ENCODE measurements at regions not wholly inside any gene's neighbourhood (a gene's known extent, or its start where the extent isn't known, plus 50 kb on each side); places are given as distances from the start of the nearest gene placed in this dataset.
"Not testable (repeated sequence)": the region's sequence is repeated elsewhere in the genome, so short reads cannot be mapped to it uniquely, and the experiment has no call there.

DNA sequence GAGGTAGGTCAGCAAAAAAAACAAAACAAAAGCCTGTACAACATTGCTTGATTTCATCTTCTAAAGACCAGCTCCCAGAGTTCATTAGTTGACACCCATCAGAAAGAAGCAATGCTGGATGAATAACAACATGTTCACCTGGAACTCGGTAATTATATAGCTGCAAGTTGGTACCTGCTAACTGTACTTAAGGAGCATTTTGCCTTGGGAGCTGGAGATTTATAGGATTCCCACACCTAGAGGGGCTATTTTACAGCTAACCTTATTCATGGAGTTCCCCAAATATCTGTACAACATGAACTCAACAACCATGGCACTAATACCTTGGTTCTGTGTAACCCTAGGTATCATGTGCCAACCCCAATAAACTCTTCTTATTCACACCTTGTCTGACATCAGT lies 281.1 kb upstream of the NCKAP5 start:
- no peaks in the 10 kb centered on the region for H3K4me1 Mint-ChIP-seq (ENCODE audit: low read depth)
- H3K36me3 Mint-ChIP-seq (ENCODE audit: insufficient read depth) = no peaks in the 10 kb centered on the region
- DNase-seq (no peak), ATAC-seq (no peak)
- H3K9me3 Mint-ChIP-seq = no peaks in the 10 kb centered on the region
- H3K27me3 Mint-ChIP-seq (ENCODE audit: low read depth) = peaks cover 19% of the 10 kb centered on the region
- H3K4me3 Mint-ChIP-seq = no peak overlapping the region

GRCh38 chr2:133854603-133855200 lies 286.4 kb upstream of the NCKAP5 start:
- DNase-seq (no peak), ATAC-seq (no peak)
- H3K4me3 Mint-ChIP-seq = no peak overlapping the region
- no peaks in the 10 kb centered on the region for H3K9me3 Mint-ChIP-seq
- no peaks in the 10 kb centered on the region for H3K4me1 Mint-ChIP-seq (ENCODE audit: low read depth)
- no peaks in the 10 kb centered on the region for H3K36me3 Mint-ChIP-seq (ENCODE audit: insufficient read depth)
- H3K27me3 Mint-ChIP-seq (ENCODE audit: low read depth) = peaks cover 3% of the 10 kb centered on the region

DNA sequence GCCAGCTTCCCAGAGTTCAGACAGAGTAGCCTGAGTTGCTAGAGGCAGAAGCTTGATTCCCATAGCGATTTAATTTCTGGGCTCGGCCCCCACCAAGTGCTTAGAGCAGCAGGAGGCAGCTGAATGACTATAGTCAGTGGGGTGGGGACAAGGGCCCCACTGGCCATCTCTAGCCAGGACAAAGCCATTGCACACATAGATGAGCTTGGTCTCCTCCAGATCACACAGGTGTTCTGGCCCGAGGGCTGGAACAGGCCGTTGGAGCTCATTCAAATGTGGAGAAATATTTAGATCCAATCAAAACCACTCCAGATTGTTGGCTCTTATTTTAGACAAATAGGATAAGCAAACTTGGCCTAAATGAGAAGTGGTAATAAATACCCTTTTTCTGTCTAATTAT lies 287.3 kb upstream of the NCKAP5 start:
- no peaks in the 10 kb centered on the region for H3K4me1 Mint-ChIP-seq (ENCODE audit: low read depth)
- peaks cover 3% of the 10 kb centered on the region for H3K27me3 Mint-ChIP-seq (ENCODE audit: low read depth)
- H3K9me3 Mint-ChIP-seq = no peaks in the 10 kb centered on the region
- ATAC-seq = no peak
- H3K4me3 Mint-ChIP-seq = no peak overlapping the region
- H3K36me3 Mint-ChIP-seq (ENCODE audit: insufficient read depth) = no peaks in the 10 kb centered on the region
- no peak for DNase-seq

DNA sequence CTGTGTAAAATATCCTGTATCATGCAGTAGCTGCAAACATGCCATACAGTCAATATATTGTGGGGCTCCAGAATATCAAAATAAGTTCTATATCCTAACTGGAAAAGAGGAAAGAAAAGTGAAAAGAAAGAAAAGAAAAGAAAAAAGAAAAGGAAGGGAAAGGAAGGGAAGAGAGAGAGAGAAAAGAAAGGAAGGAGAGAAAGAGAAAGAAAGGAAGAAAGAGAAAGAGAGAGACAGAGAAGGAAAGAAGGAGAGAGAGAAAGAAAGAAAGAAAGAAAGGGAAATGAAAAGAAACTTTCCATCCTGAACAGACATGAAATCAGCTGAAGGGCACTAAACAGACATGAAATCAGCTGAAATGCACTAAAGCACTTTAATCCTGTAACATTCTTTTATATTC lies 288.4 kb upstream of the NCKAP5 start:
- DNase-seq (no peak), ATAC-seq (no peak)
- H3K27me3 Mint-ChIP-seq (ENCODE audit: low read depth) = peaks cover 3% of the 10 kb centered on the region
- no peaks in the 10 kb centered on the region for H3K4me1 Mint-ChIP-seq (ENCODE audit: low read depth)
- no peaks in the 10 kb centered on the region for H3K9me3 Mint-ChIP-seq
- H3K36me3 Mint-ChIP-seq (ENCODE audit: insufficient read depth) = no peaks in the 10 kb centered on the region
- H3K4me3 Mint-ChIP-seq = no peak overlapping the region

DNA sequence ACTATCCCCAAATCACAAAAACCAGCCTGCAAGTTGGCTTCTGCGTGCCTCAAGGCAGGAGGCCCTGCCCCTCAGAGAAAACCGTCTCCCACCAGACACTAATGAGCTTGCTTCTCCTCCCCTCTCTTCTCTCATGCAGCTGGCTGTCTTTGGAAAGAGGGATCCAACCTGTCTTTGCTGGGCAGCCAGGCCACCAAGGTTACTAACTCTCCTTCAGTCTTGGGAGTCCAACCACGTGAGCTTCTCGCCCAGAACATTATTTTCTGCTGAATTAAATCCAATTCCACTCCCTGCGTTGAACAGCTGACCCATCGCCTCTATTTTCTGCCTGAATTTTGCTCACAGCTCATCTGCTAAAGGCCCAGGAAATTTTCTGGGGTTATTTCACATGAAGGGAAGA lies 291.3 kb upstream of the NCKAP5 start:
- Mint-ChIP-seq H3K4me1 (ENCODE audit: low read depth) (no peaks in the 10 kb centered on the region), H3K27me3 (ENCODE audit: low read depth) (peaks cover 9% of the 10 kb centered on the region), H3K36me3 (ENCODE audit: insufficient read depth) (no peaks in the 10 kb centered on the region), H3K4me3 (no peak overlapping the region), H3K9me3 (no peaks in the 10 kb centered on the region)
- DNase-seq (no peak), ATAC-seq (no peak)

DNA sequence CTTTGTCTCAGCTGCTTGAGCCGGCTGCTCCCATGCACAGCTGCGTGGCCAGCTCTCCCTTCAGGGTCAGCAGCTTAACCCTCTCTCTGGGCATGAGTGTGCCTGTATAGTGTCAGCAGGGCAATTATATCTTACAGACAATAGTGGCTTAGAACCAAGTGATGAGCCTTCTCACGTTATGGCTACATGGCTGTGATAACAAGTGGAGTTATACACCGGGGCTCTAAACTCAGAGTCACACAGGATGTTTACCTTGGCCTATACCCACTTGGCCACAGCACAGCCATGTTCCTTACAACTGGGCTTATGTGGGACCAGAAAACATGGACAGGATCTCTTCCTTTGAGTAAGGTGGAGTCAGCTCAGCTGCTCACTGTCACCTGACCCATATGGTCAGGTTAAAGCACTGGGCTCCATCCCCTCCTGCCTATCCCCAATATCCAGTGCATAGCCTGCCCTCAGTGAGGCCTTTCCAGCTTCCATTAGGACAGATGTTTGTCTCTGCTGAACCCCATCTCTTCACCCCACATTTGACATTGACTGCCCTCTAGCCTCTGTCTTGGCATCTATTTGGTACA lies 294.2 kb upstream of the NCKAP5 start:
- Mint-ChIP-seq H3K27me3 (ENCODE audit: low read depth) (peaks cover 21% of the 10 kb centered on the region), H3K9me3 (no peaks in the 10 kb centered on the region), H3K4me1 (ENCODE audit: low read depth) (no peaks in the 10 kb centered on the region), H3K4me3 (no peak overlapping the region), H3K36me3 (ENCODE audit: insufficient read depth) (no peaks in the 10 kb centered on the region)
- ATAC-seq (no peak), DNase-seq (no peak)

GRCh38 chr2:133863106-133863800 lies 295.0 kb upstream of the NCKAP5 start:
- Mint-ChIP-seq H3K27me3 (ENCODE audit: low read depth) (peaks cover 26% of the 10 kb centered on the region), H3K4me3 (no peak overlapping the region), H3K4me1 (ENCODE audit: low read depth) (no peaks in the 10 kb centered on the region), H3K36me3 (ENCODE audit: insufficient read depth) (no peaks in the 10 kb centered on the region), H3K9me3 (no peaks in the 10 kb centered on the region)
- ATAC-seq = no peak
- DNase-seq = no peak

GRCh38 chr2:133865141-133865540 lies 296.9 kb upstream of the NCKAP5 start:
- no peaks in the 10 kb centered on the region for H3K9me3 Mint-ChIP-seq
- no peak for DNase-seq
- H3K4me3 Mint-ChIP-seq = no peak overlapping the region
- no peak for ATAC-seq
- peaks cover 27% of the 10 kb centered on the region for H3K27me3 Mint-ChIP-seq (ENCODE audit: low read depth)
- H3K4me1 Mint-ChIP-seq (ENCODE audit: low read depth) = no peaks in the 10 kb centered on the region
- no peaks in the 10 kb centered on the region for H3K36me3 Mint-ChIP-seq (ENCODE audit: insufficient read depth)

DNA sequence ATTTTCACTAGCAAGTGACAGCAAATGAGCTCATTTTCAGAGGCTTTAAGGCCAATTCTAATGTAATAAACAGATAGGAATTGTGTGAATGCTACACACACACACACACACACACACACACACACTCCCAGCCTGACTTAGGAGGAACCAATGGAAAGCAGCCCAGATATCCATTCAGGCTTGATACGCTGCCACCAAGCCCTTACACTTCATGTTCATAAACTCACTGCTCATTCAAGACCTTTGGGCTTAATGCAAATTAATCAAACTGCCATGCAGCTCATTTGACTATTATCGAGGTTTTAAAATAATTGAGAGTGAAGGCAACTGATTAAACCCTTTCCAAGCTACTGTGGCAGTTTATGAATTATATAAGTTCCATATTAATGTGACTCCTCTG lies 298.9 kb upstream of the NCKAP5 start:
- Mint-ChIP-seq H3K9me3 (no peaks in the 10 kb centered on the region), H3K27me3 (ENCODE audit: low read depth) (peaks cover 27% of the 10 kb centered on the region), H3K36me3 (ENCODE audit: insufficient read depth) (no peaks in the 10 kb centered on the region), H3K4me3 (no peak overlapping the region), H3K4me1 (ENCODE audit: low read depth) (no peaks in the 10 kb centered on the region)
- DNase-seq = no peak
- ATAC-seq = no peak

DNA sequence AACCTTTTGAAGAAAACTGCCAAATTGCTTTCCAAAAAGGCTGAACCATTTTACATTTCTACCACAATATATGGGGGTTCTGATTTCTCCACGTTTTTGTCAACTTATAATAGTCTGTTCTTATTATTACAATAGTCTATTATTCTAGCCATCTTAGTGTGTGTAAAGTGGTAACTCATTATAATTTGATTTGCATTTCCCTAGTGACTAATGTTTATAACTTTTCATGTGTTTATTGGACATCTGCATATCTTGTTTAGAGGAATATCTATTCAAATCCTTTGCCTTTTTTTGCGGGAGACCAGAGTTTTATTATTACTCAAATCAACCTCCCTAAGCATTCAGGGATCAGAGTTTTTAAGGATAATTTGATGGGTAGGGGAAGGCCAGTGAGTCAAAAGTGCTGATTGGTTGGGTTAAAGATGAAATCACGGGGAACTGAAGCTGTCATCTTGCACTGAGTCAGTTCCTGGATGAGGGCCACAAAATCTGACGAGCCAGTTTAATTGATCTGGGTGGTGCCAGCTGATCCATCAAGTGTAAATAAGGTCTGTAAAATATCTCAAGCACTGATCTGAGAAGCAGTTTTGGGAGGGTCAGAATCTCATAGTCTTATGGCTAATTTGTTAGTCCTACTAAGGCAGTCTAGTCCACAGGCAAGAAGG lies 303.4 kb upstream of the NCKAP5 start:
- no peaks in the 10 kb centered on the region for H3K4me1 Mint-ChIP-seq (ENCODE audit: low read depth)
- H3K27me3 Mint-ChIP-seq (ENCODE audit: low read depth) = peaks cover 21% of the 10 kb centered on the region
- no peak for ATAC-seq

DNA sequence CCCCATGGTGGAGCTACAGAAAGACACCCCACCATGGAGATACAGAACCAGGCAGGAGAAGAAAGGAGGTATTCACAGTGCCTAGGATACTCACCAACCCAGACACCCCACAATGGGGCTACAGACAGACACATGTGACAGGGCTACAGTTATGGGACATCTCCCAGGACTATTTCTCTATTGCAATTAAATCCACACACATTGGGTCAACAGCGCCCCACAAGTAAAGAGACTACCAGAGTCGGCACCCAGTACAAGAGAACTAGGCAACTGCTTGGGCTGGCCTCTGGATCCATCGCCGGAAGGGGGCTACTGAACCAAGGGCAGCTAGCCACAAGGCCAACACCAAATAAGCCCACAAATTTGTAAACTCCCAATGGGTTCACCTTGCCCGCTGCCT lies 310.1 kb upstream of the NCKAP5 start:
- Mint-ChIP-seq H3K4me3 (no peak overlapping the region), H3K27me3 (ENCODE audit: low read depth) (peaks cover 24% of the 10 kb centered on the region)
- ATAC-seq = no peak

More for the DNA sequence above, 303.4 kb upstream of the NCKAP5 start:
- no peaks in the 10 kb centered on the region for H3K36me3 Mint-ChIP-seq (ENCODE audit: insufficient read depth)
- H3K9me3 Mint-ChIP-seq = no peaks in the 10 kb centered on the region
- DNase-seq = no peak
- H3K4me3 Mint-ChIP-seq = no peak overlapping the region

GRCh38 chr2:133879703-133880102 lies 311.4 kb upstream of the NCKAP5 start:
- H3K9me3 Mint-ChIP-seq = no peaks in the 10 kb centered on the region
- DNase-seq (no peak), ATAC-seq (no peak)
- H3K36me3 Mint-ChIP-seq (ENCODE audit: insufficient read depth) = no peaks in the 10 kb centered on the region
- H3K4me3 Mint-ChIP-seq = no peak overlapping the region
- no peaks in the 10 kb centered on the region for H3K4me1 Mint-ChIP-seq (ENCODE audit: low read depth)
- H3K27me3 Mint-ChIP-seq (ENCODE audit: low read depth) = peaks cover 24% of the 10 kb centered on the region

More for the DNA sequence above, 310.1 kb upstream of the NCKAP5 start:
- Mint-ChIP-seq H3K36me3 (ENCODE audit: insufficient read depth) (no peaks in the 10 kb centered on the region), H3K4me1 (ENCODE audit: low read depth) (no peaks in the 10 kb centered on the region), H3K9me3 (no peaks in the 10 kb centered on the region)
- no peak for DNase-seq

DNA sequence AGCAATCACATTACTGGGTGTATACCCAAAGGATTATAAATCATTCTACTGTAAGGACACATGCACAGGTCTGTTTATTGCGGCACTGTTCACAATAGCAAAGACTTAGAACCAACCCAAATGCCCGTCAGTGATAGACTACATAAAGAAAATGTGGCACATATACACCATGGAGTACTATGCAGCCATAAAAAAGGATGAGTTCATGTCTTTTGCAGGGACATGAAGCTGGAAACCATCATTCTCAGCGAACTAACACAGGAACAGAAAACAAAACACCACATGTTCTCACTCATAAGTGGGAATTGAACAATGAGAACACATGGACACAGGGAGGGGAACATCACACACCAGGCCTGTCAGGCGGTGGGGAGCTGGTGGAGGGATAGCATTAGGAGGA lies 313.9 kb upstream of the NCKAP5 start:
- not testable (repeated sequence) for DNase-seq; H3K4me1 Mint-ChIP-seq (ENCODE audit: low read depth); ATAC-seq; H3K9me3 Mint-ChIP-seq; H3K4me3 Mint-ChIP-seq; H3K36me3 Mint-ChIP-seq (ENCODE audit: insufficient read depth)
- H3K27me3 Mint-ChIP-seq (ENCODE audit: low read depth) = peaks cover 22% of the 10 kb centered on the region

DNA sequence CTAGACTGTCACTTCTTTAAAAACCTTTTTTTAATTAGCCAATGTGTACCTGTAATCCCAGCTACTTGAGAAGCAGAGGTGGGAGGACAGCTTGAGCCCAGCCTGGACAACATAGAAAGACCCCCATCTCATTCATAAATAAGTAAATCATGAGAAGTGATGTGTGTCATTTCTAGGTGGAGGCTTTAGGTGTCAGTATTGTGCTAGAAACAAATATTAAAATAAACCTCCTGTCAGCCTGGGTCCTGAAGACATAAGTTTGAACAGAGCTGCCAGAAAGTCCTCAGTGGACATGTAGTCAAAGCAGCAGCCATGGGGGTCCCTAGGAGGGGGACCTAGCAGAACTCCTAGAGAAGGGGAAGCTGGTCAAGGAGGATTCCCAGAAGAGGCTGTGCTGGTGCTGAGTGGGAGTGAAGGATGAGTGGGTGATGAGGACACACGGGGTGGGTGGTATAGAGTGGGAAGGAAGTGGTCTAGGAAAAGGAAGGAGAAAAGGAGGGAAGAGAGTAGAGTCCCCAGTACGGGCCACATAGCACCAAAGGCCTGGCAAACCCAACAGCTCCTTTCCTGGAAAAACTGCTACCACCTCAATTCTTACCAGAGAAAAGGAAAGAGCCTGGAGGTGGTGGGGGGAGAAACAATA lies 316.6 kb upstream of the NCKAP5 start:
- H3K36me3 Mint-ChIP-seq (ENCODE audit: insufficient read depth) = no peaks in the 10 kb centered on the region
- H3K9me3 Mint-ChIP-seq = no peaks in the 10 kb centered on the region
- ATAC-seq = no peak
- DNase-seq = no peak
- no peak overlapping the region for H3K4me3 Mint-ChIP-seq
- peaks cover 1% of the 10 kb centered on the region for H3K4me1 Mint-ChIP-seq (ENCODE audit: low read depth)
- H3K27me3 Mint-ChIP-seq (ENCODE audit: low read depth) = peaks cover 22% of the 10 kb centered on the region

Measured in activated T-cell treated with anti-CD3 and anti-CD28 coated beads, Interleukin-2, amount 50 U/mL, for 4 hours (primary cell).